GM10266 (cell line): ENCODE measurements at regions not wholly inside any gene's neighbourhood (a gene's known extent, or its start where the extent isn't known, plus 50 kb on each side); places are given as distances from the start of the nearest gene placed in this dataset.

Experiments used
- DNase-seq: peaks from one replicate; pipeline ENCODE4 v3.0.0; 2012; ENCODE audit errors: extremely low spot score
- CTCF ChIP-seq: IDR thresholded peaks from 2 replicates; pipeline ENCODE4 v1.5.1; 2012; ENCODE audit warnings: mild to moderate bottlenecking, low read depth; ENCODE audit not compliant: control insufficient read depth, insufficient read depth; ENCODE audit errors: missing control alignments

- no peak for TF ChIP-seq CTCF
Measured at GRCh38 chr5:17425385-17426070, 72.5 kb upstream of the TAF11L2 start.

GRCh38 chr5:17426104-17426749 lies 71.8 kb upstream of the TAF11L2 start:
- no peak for TF ChIP-seq CTCF

More at GRCh38 chr5:17425385-17426070, 72.5 kb upstream of the TAF11L2 start:
- DNase-seq = peak; percentile 24

GRCh38 chr5:17428176-17428800 lies 69.7 kb upstream of the TAF11L2 start:
- TF ChIP-seq CTCF = no peak
- DNase-seq = no peak

More at GRCh38 chr5:17426104-17426749, 71.8 kb upstream of the TAF11L2 start:
- DNase-seq = peak; percentile 39

GRCh38 chr5:17429353-17429752 lies 68.7 kb upstream of the TAF11L2 start:
- TF ChIP-seq CTCF = no peak
- no peak for DNase-seq

- TF ChIP-seq CTCF = no peak
- no peak for DNase-seq
Measured at GRCh38 chr5:17430241-17430640, 67.8 kb upstream of the TAF11L2 start.

- DNase-seq = no peak
- no peak for TF ChIP-seq CTCF
Measured at GRCh38 chr5:17431272-17432050, 66.6 kb upstream of the TAF11L2 start.
